ENCODE measurements at regions not wholly inside any gene's neighbourhood (a gene's known extent, or its start where the extent isn't known, plus 50 kb on each side); places are given as distances from the start of the nearest gene placed in this dataset.

GRCh38 chr3:139281096-139281495, 62.7 kb upstream of the MRPS22 start:
- peak; percentile 20 to 36 for DNase-seq (ENCODE audit: low read depth in 2 of 2)

- DNase-seq (ENCODE audit: low read depth in 2 of 2), result peak; percentile 36 to 38
Measured at GRCh38 chr3:139281522-139282196, 62.2 kb upstream of the MRPS22 start.

- no peak for DNase-seq (ENCODE audit: low read depth in 2 of 2)
Measured at GRCh38 chr3:139283301-139283700, 60.5 kb upstream of the MRPS22 start.

GRCh38 chr3:139284221-139284620, 59.6 kb upstream of the MRPS22 start:
- DNase-seq (ENCODE audit: low read depth in 2 of 2), result no peak

GRCh38 chr3:139285691-139286090, 58.1 kb upstream of the MRPS22 start:
- no peak for DNase-seq (ENCODE audit: low read depth in 2 of 2)

- DNase-seq (ENCODE audit: low read depth in 2 of 2), result no peak
Measured at GRCh38 chr3:139286241-139286640, 57.6 kb upstream of the MRPS22 start.

- no peak for DNase-seq (ENCODE audit: low read depth in 2 of 2)
Measured at GRCh38 chr3:139286825-139287224, 57.0 kb upstream of the MRPS22 start.

GRCh38 chr3:139287557-139287956, 56.3 kb upstream of the MRPS22 start:
- DNase-seq (ENCODE audit: low read depth in 2 of 2), result no peak

GRCh38 chr3:139288266-139288821, 55.5 kb upstream of the MRPS22 start:
- no peak for DNase-seq (ENCODE audit: low read depth in 2 of 2)

- DNase-seq (ENCODE audit: low read depth in 2 of 2), result no peak
Measured at GRCh38 chr3:139289860-139290524, 53.8 kb upstream of the MRPS22 start.

- no peak for DNase-seq (ENCODE audit: low read depth in 2 of 2)
Measured at GRCh38 chr3:139291276-139292051, 52.4 kb upstream of the MRPS22 start.

GRCh38 chr3:139292192-139292591, 51.6 kb upstream of the MRPS22 start:
- no peak for DNase-seq (ENCODE audit: low read depth in 2 of 2)

GRCh38 chr3:139292711-139293664, 50.8 kb upstream of the MRPS22 start:
- DNase-seq (ENCODE audit: low read depth in 2 of 2), result no peak

- no peak for DNase-seq (ENCODE audit: low read depth in 2 of 2)
Measured at GRCh38 chr3:139293665-139294023, 50.2 kb upstream of the MRPS22 start.
